WTC11 (cell line): ENCODE measurements at regions not wholly inside any gene's neighbourhood (a gene's known extent, or its start where the extent isn't known, plus 50 kb on each side); places are given as distances from the start of the nearest gene placed in this dataset.

Experiments used
- FOXP1 ChIP-seq: sonication (generic); formaldehyde crosslinking; IDR thresholded peaks from 2 replicates; pipeline ENCODE4 v1.8.0; 2022; ENCODE audit warnings: missing genetic modification reagents, mild to moderate bottlenecking, moderate library complexity, borderline replicate concordance
- JUN ChIP-seq: sonication (generic); formaldehyde crosslinking; IDR thresholded peaks from 2 replicates; pipeline ENCODE4 v1.8.0; 2023; ENCODE audit warnings: mild to moderate bottlenecking, missing genetic modification reagents
- RELA ChIP-seq: sonication (generic); formaldehyde crosslinking; IDR thresholded peaks from 2 replicates; pipeline ENCODE4 v1.8.1; 2022; ENCODE audit warnings: missing genetic modification reagents, mild to moderate bottlenecking, borderline replicate concordance
- TEAD4 ChIP-seq: sonication (generic); formaldehyde crosslinking; IDR thresholded peaks from 2 replicates; pipeline ENCODE4 v1.8.0; 2022; ENCODE audit warnings: mild to moderate bottlenecking, missing genetic modification reagents
- ZBTB21 ChIP-seq: sonication (generic); formaldehyde crosslinking; IDR thresholded peaks from 2 replicates; pipeline ENCODE4 v1.8.1; 2023; ENCODE audit warnings: mild to moderate bottlenecking, missing genetic modification reagents, borderline replicate concordance
- ZNF416 ChIP-seq: fragments of 250-450 bp; sonication (Bioruptor Pico); IDR thresholded peaks from 2 replicates; pipeline ENCODE4 v1.9.0; 2021; ENCODE audit warnings: mild to moderate bottlenecking, inconsistent platforms
- TF ChIP-seq, protein P1 (sequence below): fragments of 200-600 bp; IDR thresholded peaks from 2 replicates; pipeline ENCODE4 v1.8.0; 2022; ENCODE audit warnings: antibody characterized with exemption
- TF ChIP-seq, protein P2 (sequence below): sonication (generic); formaldehyde crosslinking; IDR thresholded peaks from 2 replicates; pipeline ENCODE4 v1.8.1; 2023; ENCODE audit warnings: mild to moderate bottlenecking, missing genetic modification reagents
- TF ChIP-seq, protein P3 (sequence below): sonication (generic); formaldehyde crosslinking; IDR thresholded peaks from 2 replicates; pipeline ENCODE4 v1.8.1; 2023; ENCODE audit warnings: mild to moderate bottlenecking, missing genetic modification reagents, moderate library complexity
- TF ChIP-seq, protein P4 (sequence below): sonication (generic); formaldehyde crosslinking; IDR thresholded peaks from 2 replicates; pipeline ENCODE4 v1.8.0; 2022; ENCODE audit warnings: mild to moderate bottlenecking, missing genetic modification reagents
- TF ChIP-seq, protein P5 (sequence below): sonication (generic); formaldehyde crosslinking; IDR thresholded peaks from 2 replicates; pipeline ENCODE4 v1.8.0; 2022; ENCODE audit warnings: mild to moderate bottlenecking, missing genetic modification reagents

DNA sequence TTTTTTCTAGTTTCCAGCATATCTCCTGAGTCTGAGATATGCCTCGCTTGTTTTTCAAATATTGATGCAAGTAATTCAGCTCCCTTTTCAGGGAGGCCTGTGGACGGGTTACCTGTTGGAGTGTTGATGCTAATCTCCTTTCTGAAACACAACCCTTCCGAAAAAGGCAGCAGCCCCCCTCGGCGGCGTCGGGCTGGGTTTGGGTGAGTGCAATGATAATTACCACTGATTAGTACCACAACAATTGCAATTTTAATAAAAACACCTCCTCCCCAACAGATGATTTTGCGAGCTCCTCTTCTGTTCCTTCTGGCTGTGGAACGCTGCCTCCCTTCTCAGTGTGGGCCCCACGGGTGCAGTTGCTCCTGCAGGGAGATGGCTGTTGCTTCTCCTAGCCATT, 66.3 kb downstream of the PTGR3 start:
- TF ChIP-seq RELA (CRISPR knock-in tag) (no peak), ZNF416 (CRISPR knock-in tag) (no peak), JUN (CRISPR knock-in tag) (no peak), ZBTB21 (CRISPR knock-in tag) (no peak), TEAD4 (CRISPR knock-in tag) (no peak), FOXP1 (no peak)
- TF ChIP-seq, protein P1, sequence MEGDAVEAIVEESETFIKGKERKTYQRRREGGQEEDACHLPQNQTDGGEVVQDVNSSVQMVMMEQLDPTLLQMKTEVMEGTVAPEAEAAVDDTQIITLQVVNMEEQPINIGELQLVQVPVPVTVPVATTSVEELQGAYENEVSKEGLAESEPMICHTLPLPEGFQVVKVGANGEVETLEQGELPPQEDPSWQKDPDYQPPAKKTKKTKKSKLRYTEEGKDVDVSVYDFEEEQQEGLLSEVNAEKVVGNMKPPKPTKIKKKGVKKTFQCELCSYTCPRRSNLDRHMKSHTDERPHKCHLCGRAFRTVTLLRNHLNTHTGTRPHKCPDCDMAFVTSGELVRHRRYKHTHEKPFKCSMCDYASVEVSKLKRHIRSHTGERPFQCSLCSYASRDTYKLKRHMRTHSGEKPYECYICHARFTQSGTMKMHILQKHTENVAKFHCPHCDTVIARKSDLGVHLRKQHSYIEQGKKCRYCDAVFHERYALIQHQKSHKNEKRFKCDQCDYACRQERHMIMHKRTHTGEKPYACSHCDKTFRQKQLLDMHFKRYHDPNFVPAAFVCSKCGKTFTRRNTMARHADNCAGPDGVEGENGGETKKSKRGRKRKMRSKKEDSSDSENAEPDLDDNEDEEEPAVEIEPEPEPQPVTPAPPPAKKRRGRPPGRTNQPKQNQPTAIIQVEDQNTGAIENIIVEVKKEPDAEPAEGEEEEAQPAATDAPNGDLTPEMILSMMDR = no peak
- TF ChIP-seq, protein P2, sequence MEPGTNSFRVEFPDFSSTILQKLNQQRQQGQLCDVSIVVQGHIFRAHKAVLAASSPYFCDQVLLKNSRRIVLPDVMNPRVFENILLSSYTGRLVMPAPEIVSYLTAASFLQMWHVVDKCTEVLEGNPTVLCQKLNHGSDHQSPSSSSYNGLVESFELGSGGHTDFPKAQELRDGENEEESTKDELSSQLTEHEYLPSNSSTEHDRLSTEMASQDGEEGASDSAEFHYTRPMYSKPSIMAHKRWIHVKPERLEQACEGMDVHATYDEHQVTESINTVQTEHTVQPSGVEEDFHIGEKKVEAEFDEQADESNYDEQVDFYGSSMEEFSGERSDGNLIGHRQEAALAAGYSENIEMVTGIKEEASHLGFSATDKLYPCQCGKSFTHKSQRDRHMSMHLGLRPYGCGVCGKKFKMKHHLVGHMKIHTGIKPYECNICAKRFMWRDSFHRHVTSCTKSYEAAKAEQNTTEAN (CRISPR knock-in tag) = no peak
- TF ChIP-seq, protein P3, sequence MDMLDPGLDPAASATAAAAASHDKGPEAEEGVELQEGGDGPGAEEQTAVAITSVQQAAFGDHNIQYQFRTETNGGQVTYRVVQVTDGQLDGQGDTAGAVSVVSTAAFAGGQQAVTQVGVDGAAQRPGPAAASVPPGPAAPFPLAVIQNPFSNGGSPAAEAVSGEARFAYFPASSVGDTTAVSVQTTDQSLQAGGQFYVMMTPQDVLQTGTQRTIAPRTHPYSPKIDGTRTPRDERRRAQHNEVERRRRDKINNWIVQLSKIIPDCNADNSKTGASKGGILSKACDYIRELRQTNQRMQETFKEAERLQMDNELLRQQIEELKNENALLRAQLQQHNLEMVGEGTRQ (CRISPR knock-in tag) = no peak
- TF ChIP-seq, protein P4, sequence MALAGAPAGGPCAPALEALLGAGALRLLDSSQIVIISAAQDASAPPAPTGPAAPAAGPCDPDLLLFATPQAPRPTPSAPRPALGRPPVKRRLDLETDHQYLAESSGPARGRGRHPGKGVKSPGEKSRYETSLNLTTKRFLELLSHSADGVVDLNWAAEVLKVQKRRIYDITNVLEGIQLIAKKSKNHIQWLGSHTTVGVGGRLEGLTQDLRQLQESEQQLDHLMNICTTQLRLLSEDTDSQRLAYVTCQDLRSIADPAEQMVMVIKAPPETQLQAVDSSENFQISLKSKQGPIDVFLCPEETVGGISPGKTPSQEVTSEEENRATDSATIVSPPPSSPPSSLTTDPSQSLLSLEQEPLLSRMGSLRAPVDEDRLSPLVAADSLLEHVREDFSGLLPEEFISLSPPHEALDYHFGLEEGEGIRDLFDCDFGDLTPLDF (CRISPR knock-in tag) = no peak
- TF ChIP-seq, protein P5, sequence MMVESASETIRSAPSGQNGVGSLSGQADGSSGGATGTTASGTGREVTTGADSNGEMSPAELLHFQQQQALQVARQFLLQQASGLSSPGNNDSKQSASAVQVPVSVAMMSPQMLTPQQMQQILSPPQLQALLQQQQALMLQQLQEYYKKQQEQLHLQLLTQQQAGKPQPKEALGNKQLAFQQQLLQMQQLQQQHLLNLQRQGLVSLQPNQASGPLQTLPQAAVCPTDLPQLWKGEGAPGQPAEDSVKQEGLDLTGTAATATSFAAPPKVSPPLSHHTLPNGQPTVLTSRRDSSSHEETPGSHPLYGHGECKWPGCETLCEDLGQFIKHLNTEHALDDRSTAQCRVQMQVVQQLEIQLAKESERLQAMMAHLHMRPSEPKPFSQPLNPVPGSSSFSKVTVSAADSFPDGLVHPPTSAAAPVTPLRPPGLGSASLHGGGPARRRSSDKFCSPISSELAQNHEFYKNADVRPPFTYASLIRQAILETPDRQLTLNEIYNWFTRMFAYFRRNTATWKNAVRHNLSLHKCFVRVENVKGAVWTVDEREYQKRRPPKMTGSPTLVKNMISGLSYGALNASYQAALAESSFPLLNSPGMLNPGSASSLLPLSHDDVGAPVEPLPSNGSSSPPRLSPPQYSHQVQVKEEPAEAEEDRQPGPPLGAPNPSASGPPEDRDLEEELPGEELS (CRISPR knock-in tag) = no peak
